ENCODE measurements at regions not wholly inside any gene's neighbourhood (a gene's known extent, or its start where the extent isn't known, plus 50 kb on each side); places are given as distances from the start of the nearest gene placed in this dataset.

- H3K36me3 ChIP-seq = no peaks in the 10 kb centered on the region
- no peak overlapping the region for H3K4me3 ChIP-seq
- no peaks in the 10 kb centered on the region for H3K9me3 ChIP-seq
- H3K4me1 ChIP-seq (replicated peaks) = no peaks in the 10 kb centered on the region
- TF ChIP-seq POLR2AphosphoS5 (IDR thresholded peaks at IDR 0.05) = no peak
- DNase-seq (ENCODE audit: low spot score) = no peak
- H3K27me3 ChIP-seq (replicated peaks; ENCODE audit: insufficient read depth) = no peaks in the 10 kb centered on the region
- 79% methylated on average over 1 of the region's 1 CpG for WGBS
- H3K27ac ChIP-seq = no peak overlapping the region
- intact Hi-C loops (cut with DNase I) = no loop called here
These were observed 665.5 kb downstream of the NYAP2 start for GRCh38 chr2:226064932-226065570.

GRCh38 chr2:226063704-226064440, 664.4 kb downstream of the NYAP2 start:
- TF ChIP-seq CTCF (IDR thresholded peaks at IDR 0.05) (no peak), POLR2AphosphoS5 (IDR thresholded peaks at IDR 0.05) (no peak), POLR2A (IDR thresholded peaks at IDR 0.05) (no peak)
- Histone ChIP-seq H3K4me1 (replicated peaks) (no peaks in the 10 kb centered on the region), H3K36me3 (no peaks in the 10 kb centered on the region), H3K27me3 (replicated peaks; ENCODE audit: insufficient read depth) (no peaks in the 10 kb centered on the region), H3K27ac (no peak overlapping the region), H3K4me3 (no peak overlapping the region), H3K9me3 (no peaks in the 10 kb centered on the region)
- DNase-seq (ENCODE audit: low spot score) = no peak
- 63% methylated on average over 4 of the region's 4 CpGs for WGBS
- intact Hi-C loops (cut with DNase I) = no loop called here

- Histone ChIP-seq H3K4me1 (replicated peaks) (no peaks in the 10 kb centered on the region), H3K36me3 (no peaks in the 10 kb centered on the region), H3K4me3 (no peak overlapping the region), H3K27ac (no peak overlapping the region), H3K9me3 (no peaks in the 10 kb centered on the region), H3K27me3 (replicated peaks; ENCODE audit: insufficient read depth) (no peaks in the 10 kb centered on the region)
- DNase-seq (ENCODE audit: low spot score) = no peak
- no peak for TF ChIP-seq POLR2A (IDR thresholded peaks at IDR 0.05)
- TF ChIP-seq POLR2AphosphoS5 (IDR thresholded peaks at IDR 0.05) = no peak
- intact Hi-C loops (cut with DNase I) = no loop called here
- 56% methylated on average over 3 of the region's 3 CpGs for WGBS
These were observed 660.6 kb downstream of the NYAP2 start for GRCh38 chr2:226059961-226060627.

GRCh38 chr2:226057914-226058313, 658.4 kb downstream of the NYAP2 start:
- 23% methylated on average over 1 of the region's 1 CpG for WGBS
- no peaks in the 10 kb centered on the region for H3K36me3 ChIP-seq
- H3K4me1 ChIP-seq (replicated peaks) = no peaks in the 10 kb centered on the region
- no peaks in the 10 kb centered on the region for H3K27me3 ChIP-seq (replicated peaks; ENCODE audit: insufficient read depth)
- no peak overlapping the region for H3K27ac ChIP-seq
- intact Hi-C loops (cut with DNase I) = no loop called here
- no peaks in the 10 kb centered on the region for H3K9me3 ChIP-seq
- no peak for DNase-seq (ENCODE audit: low spot score)
- TF ChIP-seq POLR2A (IDR thresholded peaks at IDR 0.05) = no peak
- no peak overlapping the region for H3K4me3 ChIP-seq

- no peaks in the 10 kb centered on the region for H3K36me3 ChIP-seq
These were observed 657.9 kb downstream of the NYAP2 start for GRCh38 chr2:226057365-226057764.

More at GRCh38 chr2:226057365-226057764, 657.9 kb downstream of the NYAP2 start:
- H3K9me3 ChIP-seq = no peaks in the 10 kb centered on the region
- no peaks in the 10 kb centered on the region for H3K4me1 ChIP-seq (replicated peaks)
- intact Hi-C loops (cut with DNase I) = no loop called here
- DNase-seq (ENCODE audit: low spot score) = no peak
- no peak overlapping the region for H3K4me3 ChIP-seq
- 64% methylated on average over 1 of the region's 1 CpG for WGBS
- no peak overlapping the region for H3K27ac ChIP-seq
- TF ChIP-seq POLR2A (IDR thresholded peaks at IDR 0.05) (no peak), CTCF (IDR thresholded peaks at IDR 0.05) (no peak), POLR2AphosphoS5 (IDR thresholded peaks at IDR 0.05) (no peak)
- H3K27me3 ChIP-seq (replicated peaks; ENCODE audit: insufficient read depth) = no peaks in the 10 kb centered on the region
